Epithelial cell of esophagus (primary cell): ENCODE measurements at regions not wholly inside any gene's neighbourhood (a gene's known extent, or its start where the extent isn't known, plus 50 kb on each side); places are given as distances from the start of the nearest gene placed in this dataset.

Experiments
- DNase-seq: peaks from one replicate; pipeline ENCODE4 v3.0.0; 2010; ENCODE audit warnings: low read depth
- H3K4me3 ChIP-seq: 2 replicates; pipeline ENCODE4 v1.5.1; 2011; ENCODE audit warnings: mild to moderate bottlenecking, low read length, control low read depth
- TF ChIP-seq, protein P1 (sequence below): IDR thresholded peaks from 2 replicates; pipeline ENCODE4 v1.5.1; 2011; ENCODE audit warnings: low read depth, mild to moderate bottlenecking, low read length, control low read depth, inconsistent platforms; ENCODE audit not compliant: insufficient read depth; ENCODE audit errors: missing control alignments

DNA sequence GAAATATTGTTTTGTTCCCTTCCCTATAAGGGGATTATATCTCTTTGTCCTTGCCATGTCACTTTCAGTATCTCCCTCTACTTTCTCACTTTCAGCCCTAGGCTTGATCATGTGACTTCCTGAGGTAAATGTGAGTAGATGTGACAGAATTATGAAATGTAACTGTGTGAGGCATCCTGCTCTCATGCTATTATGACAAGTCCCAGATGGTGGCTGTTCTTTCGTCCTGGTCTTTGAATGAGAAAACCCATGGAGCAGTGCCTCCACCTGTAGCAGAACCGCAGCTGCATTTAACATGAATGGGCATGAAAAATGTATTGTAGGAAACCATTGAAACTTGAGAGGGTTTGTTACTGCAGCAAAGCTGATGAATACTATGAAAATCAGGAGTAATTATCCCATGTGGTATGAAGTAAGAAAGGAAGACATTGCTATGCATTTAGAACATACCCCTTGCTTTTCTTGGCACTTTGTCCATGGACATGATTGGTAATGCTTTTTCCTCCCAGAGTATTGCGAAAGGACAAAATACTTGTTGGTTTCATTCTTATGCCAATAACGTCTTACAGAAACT lies 202.2 kb upstream of the GPRIN3 start:
- H3K4me3 ChIP-seq, result no peak overlapping the region
- TF ChIP-seq, protein P1, sequence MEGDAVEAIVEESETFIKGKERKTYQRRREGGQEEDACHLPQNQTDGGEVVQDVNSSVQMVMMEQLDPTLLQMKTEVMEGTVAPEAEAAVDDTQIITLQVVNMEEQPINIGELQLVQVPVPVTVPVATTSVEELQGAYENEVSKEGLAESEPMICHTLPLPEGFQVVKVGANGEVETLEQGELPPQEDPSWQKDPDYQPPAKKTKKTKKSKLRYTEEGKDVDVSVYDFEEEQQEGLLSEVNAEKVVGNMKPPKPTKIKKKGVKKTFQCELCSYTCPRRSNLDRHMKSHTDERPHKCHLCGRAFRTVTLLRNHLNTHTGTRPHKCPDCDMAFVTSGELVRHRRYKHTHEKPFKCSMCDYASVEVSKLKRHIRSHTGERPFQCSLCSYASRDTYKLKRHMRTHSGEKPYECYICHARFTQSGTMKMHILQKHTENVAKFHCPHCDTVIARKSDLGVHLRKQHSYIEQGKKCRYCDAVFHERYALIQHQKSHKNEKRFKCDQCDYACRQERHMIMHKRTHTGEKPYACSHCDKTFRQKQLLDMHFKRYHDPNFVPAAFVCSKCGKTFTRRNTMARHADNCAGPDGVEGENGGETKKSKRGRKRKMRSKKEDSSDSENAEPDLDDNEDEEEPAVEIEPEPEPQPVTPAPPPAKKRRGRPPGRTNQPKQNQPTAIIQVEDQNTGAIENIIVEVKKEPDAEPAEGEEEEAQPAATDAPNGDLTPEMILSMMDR, result no peak
- peak; percentile 68 for DNase-seq

DNA sequence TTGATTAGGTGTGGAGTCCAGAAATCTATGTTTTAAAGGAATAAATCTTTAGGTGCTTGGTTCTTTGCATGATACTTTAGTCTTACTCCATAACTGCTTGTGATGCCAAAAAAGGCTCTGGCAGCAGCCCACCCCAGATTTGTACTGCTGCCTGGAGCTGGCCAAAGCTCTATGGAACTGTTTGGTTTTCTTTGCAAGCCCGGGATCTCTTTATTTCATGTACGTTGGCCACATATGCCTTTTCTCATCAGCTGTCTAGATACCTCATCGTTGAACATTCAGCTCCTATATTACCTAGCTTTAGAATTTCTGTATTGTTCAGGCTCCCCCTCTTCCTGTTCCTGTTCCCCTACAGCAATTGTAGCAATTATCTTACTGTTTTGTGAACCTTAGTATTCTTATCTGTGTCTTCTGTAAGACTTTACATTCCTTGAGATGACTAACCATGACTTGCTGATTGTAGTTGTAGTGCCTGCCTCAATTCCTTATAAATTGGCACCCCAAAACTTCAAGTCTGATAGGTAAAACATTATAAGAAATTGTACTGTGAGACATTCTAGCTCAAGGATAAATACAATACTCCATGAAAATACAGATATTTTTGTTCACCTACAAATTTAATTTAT lies 199.4 kb upstream of the GPRIN3 start:
- no peak overlapping the region for H3K4me3 ChIP-seq
- TF ChIP-seq, protein P1, result no peak
- DNase-seq, result no peak

DNA sequence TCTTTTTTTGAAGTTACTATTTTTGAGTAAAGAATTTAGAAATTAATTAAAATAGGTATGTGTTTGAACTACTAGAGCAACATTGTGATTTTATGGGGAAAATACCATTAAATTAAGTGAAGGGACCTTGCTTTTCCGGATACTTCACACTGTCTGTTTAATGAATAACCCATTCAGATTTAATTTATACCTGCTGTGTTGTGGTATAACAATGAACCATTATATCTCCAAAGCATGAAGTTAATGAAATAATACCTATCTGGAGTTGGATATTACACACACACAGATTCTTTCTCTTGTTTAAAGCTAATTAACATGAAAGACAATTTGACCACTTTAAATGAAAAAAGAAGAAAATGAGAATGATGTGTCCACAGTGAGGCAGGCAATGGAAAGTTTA lies 195.0 kb upstream of the GPRIN3 start:
- no peak overlapping the region for H3K4me3 ChIP-seq
- TF ChIP-seq, protein P1, result no peak
- DNase-seq, result no peak

DNA sequence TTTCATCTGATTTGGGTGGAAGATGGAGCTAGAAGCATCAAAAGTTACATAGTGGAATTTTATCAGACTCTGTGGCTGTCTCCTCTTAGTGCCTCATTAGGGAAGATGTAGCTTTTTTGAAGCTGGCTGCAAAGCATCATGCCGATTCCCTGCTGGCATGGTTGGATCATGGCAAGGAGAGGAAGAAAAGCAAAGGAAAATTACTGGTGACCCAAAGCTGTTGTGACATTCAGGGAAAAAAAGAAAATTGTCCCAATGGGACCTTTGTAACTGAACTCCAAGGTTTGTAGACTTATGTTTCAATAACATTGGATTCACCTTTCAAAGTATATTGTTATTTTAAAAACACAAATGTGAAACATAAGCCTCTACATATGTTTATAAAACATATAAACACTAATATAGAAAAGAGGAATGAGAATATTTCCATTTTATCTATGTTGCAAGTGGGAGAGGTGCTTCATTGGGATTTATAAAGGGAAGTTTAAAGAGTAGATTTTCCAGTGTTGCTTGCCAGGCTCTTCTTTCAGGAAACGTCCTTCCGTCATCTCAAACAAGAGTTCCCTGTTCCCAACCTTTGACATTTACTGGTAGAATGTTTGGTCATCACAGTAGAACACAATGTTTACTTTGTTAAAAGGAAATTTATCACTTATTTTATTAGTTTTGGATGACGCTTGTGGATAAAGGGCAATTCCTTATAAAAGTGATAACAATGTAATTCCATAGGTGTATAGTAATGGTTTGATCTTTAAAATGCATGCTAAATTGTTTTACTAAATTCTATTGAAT lies 190.1 kb upstream of the GPRIN3 start:
- no peak for DNase-seq
- H3K4me3 ChIP-seq, result no peak overlapping the region
- TF ChIP-seq, protein P1, result no peak

DNA sequence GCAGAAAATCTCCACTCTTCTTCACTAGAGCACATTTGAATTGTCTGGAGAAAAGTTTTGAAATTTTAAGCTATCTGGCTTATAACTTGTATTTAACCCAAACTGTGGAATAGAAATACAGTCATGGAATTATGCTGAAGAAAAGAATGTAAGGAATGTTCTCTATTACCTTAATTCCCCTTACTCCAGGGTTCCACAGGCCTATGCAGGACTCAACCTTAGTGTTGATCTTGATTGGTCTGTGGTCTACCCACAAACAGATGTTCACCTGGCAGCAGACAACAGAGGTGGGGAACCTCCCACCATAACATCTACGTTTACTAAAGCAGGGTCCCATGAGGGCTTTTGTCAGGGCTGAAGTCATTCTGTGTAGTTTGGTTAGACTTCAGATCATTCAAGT lies 189.3 kb upstream of the GPRIN3 start:
- DNase-seq, result peak; percentile 15
- H3K4me3 ChIP-seq, result no peak overlapping the region
- TF ChIP-seq, protein P1, result no peak

DNA sequence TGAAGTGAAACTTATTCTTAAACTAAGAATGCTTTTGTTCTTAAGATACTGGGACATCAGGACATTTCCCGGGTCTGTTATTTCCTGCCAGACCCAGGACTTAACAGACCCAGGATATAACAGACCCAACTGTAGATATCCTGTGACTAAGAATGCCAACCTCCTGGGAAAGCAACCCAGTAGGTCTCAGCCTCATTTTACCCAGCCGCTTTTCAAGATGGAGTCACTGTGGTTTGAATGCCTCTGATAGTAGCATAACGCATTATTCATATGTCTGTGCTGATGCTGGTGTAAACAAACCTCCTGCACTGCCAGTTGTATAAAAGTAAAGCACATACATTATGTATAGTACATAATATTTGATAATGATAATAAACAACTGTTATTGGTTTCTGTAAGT lies 185.8 kb upstream of the GPRIN3 start:
- no peak overlapping the region for H3K4me3 ChIP-seq
- DNase-seq, result no peak
- TF ChIP-seq, protein P1, result no peak
